ENCODE measurements at regions not wholly inside any gene's neighbourhood (a gene's known extent, or its start where the extent isn't known, plus 50 kb on each side); places are given as distances from the start of the nearest gene placed in this dataset.

- Histone ChIP-seq H3K36me3 (no peaks in the 10 kb centered on the region), H3K4me1 (no peaks in the 10 kb centered on the region), H3K27me3 (no peaks in the 10 kb centered on the region), H3K4me3 (no peak overlapping the region), H3K9me3 (no peaks in the 10 kb centered on the region), H3K27ac (no peak overlapping the region)
- no peak for TF ChIP-seq POLR2A (IDR thresholded peaks at IDR 0.05)
- DNase-seq (ENCODE audit: low spot score in 2 of 2): no peak
- WGBS, 2 donors: 74 to 75% methylated on average over 9 of the region's 9 CpGs
These were observed 108.7 kb upstream of the ITGB1 start for GRCh38 chr10:33066558-33067236.

- Histone ChIP-seq H3K27me3 (no peaks in the 10 kb centered on the region), H3K36me3 (no peaks in the 10 kb centered on the region), H3K4me1 (no peaks in the 10 kb centered on the region), H3K4me3 (no peak overlapping the region), H3K9me3 (no peaks in the 10 kb centered on the region), H3K27ac (no peak overlapping the region)
- WGBS, 2 donors: 89 to 100% methylated on average over 1 of the region's 1 CpG
- TF ChIP-seq CTCF (IDR thresholded peaks at IDR 0.05) (no peak), EP300 (IDR thresholded peaks at IDR 0.05) (no peak), POLR2A (IDR thresholded peaks at IDR 0.05) (no peak)
- DNase-seq (ENCODE audit: low spot score in 2 of 2): no peak
These were observed 107.1 kb upstream of the ITGB1 start for GRCh38 chr10:33065111-33065510.

- 78 to 86% methylated on average over 1 of the region's 1 CpG for WGBS, 2 donors
- TF ChIP-seq EP300 (IDR thresholded peaks at IDR 0.05): no peak
- TF ChIP-seq POLR2A (IDR thresholded peaks at IDR 0.05): no peak
- TF ChIP-seq CTCF (IDR thresholded peaks at IDR 0.05): no peak
These were observed 106.7 kb upstream of the ITGB1 start for GRCh38 chr10:33064706-33065105.

GRCh38 chr10:33057620-33058019 is 99.6 kb upstream of the ITGB1 start:
- no peaks in the 10 kb centered on the region for H3K4me1 ChIP-seq
- no peak for DNase-seq (ENCODE audit: low spot score in 2 of 2)
- H3K9me3 ChIP-seq: no peaks in the 10 kb centered on the region
- H3K4me3 ChIP-seq: no peak overlapping the region
- 90 to 92% methylated on average over 12 of the region's 12 CpGs for WGBS, 2 donors
- H3K27me3 ChIP-seq: no peaks in the 10 kb centered on the region
- no peaks in the 10 kb centered on the region for H3K36me3 ChIP-seq
- TF ChIP-seq EP300 (IDR thresholded peaks at IDR 0.05) (no peak), POLR2A (IDR thresholded peaks at IDR 0.05) (no peak), CTCF (IDR thresholded peaks at IDR 0.05) (no peak)
- H3K27ac ChIP-seq: no peak overlapping the region

More at GRCh38 chr10:33064706-33065105, 106.7 kb upstream of the ITGB1 start:
- Histone ChIP-seq H3K36me3 (no peaks in the 10 kb centered on the region), H3K4me3 (no peak overlapping the region), H3K27ac (no peak overlapping the region), H3K9me3 (no peaks in the 10 kb centered on the region), H3K27me3 (no peaks in the 10 kb centered on the region), H3K4me1 (no peaks in the 10 kb centered on the region)
- no peak for DNase-seq (ENCODE audit: low spot score in 2 of 2)

GRCh38 chr10:33056828-33057596 is 99.0 kb upstream of the ITGB1 start:
- Histone ChIP-seq H3K9me3 (no peaks in the 10 kb centered on the region), H3K27ac (no peak overlapping the region), H3K4me3 (no peak overlapping the region), H3K27me3 (no peaks in the 10 kb centered on the region), H3K36me3 (no peaks in the 10 kb centered on the region), H3K4me1 (no peaks in the 10 kb centered on the region)
- WGBS, 2 donors: 71 to 85% methylated on average over 4 of the region's 4 CpGs
- DNase-seq (ENCODE audit: low spot score in 2 of 2): no peak
- TF ChIP-seq CTCF (IDR thresholded peaks at IDR 0.05) (no peak), EP300 (IDR thresholded peaks at IDR 0.05) (no peak), POLR2A (IDR thresholded peaks at IDR 0.05) (no peak)
